Activated CD4-positive, alpha-beta memory T cell treated with anti-CD3 and anti-CD28 coated beads for 36 hours (primary cell): ENCODE measurements at regions not wholly inside any gene's neighbourhood (a gene's known extent, or its start where the extent isn't known, plus 50 kb on each side); places are given as distances from the start of the nearest gene placed in this dataset.
"Not testable (repeated sequence)": the region's sequence is repeated elsewhere in the genome, so short reads cannot be mapped to it uniquely, and the experiment has no call there.

Experiments used
- CTCF ChIA-PET: fragments of 350-600 bp; sonication (Branson Sonifier 250); formaldehyde crosslinking; loops from one replicate; lab custom pipeline; 2021; ENCODE audit warnings: antibody characterized with exemption, inconsistent platforms; lab: Charles Lee
- POLR2A ChIA-PET: fragments of 350-600 bp; sonication (Branson Sonifier 250); formaldehyde crosslinking; loops from one replicate; lab custom pipeline; 2021; ENCODE audit warnings: antibody characterized with exemption; lab: Charles Lee
- DNase-seq: peaks from one replicate; pipeline ENCODE4 v3.0.0-alpha.2; 2020
- H3K27ac Mint-ChIP-seq: one replicate; pipeline ENCODE4 v1.8.0; 2021; ENCODE audit warnings: mixed read lengths
- H3K27me3 Mint-ChIP-seq: one replicate; pipeline ENCODE4 v1.8.0; 2021; ENCODE audit warnings: mixed read lengths
- H3K36me3 Mint-ChIP-seq: one replicate; pipeline ENCODE4 v1.8.0; 2021; ENCODE audit warnings: mixed read lengths
- H3K4me1 Mint-ChIP-seq: one replicate; pipeline ENCODE4 v1.8.0; 2021; ENCODE audit warnings: low read depth, mixed read lengths
- H3K4me3 Mint-ChIP-seq: one replicate; pipeline ENCODE4 v1.8.0; 2021; ENCODE audit warnings: mild to moderate bottlenecking, mixed read lengths
- H3K9me3 Mint-ChIP-seq: one replicate; pipeline ENCODE4 v1.8.0; 2021; ENCODE audit warnings: mixed read lengths
- intact Hi-C: fragments of 100-400 bp; cut with micrococcal nuclease; formaldehyde crosslinking; loops from one replicate; pipeline ENCODE4 v1.15.1; 2023

GRCh38 chr18:51337406-51337805, 139.9 kb upstream of the MEX3C start:
- POLR2A ChIA-PET, result no interaction called here
- CTCF ChIA-PET, result no interaction called here
- Mint-ChIP-seq H3K9me3 (no peaks in the 10 kb centered on the region), H3K4me3 (no peak overlapping the region), H3K27me3 (peaks cover 13% of the 10 kb centered on the region), H3K36me3 (no peaks in the 10 kb centered on the region), H3K27ac (no peak overlapping the region), H3K4me1 (no peaks in the 10 kb centered on the region)
- intact Hi-C loops, result no loop called here
- DNase-seq, result no peak

GRCh38 chr18:51339856-51340255, 142.4 kb upstream of the MEX3C start:
- Mint-ChIP-seq H3K9me3 (no peaks in the 10 kb centered on the region), H3K4me3 (no peak overlapping the region), H3K27me3 (peaks cover 13% of the 10 kb centered on the region), H3K4me1 (no peaks in the 10 kb centered on the region), H3K27ac (no peak overlapping the region), H3K36me3 (no peaks in the 10 kb centered on the region)
- POLR2A ChIA-PET, result no interaction called here
- no peak for DNase-seq
- intact Hi-C loops, result no loop called here
- CTCF ChIA-PET, result no interaction called here

- H3K27me3 Mint-ChIP-seq, result peaks cover 13% of the 10 kb centered on the region
- H3K4me1 Mint-ChIP-seq, result no peaks in the 10 kb centered on the region
- H3K27ac Mint-ChIP-seq, result no peak overlapping the region
- no peak for DNase-seq
- no peaks in the 10 kb centered on the region for H3K9me3 Mint-ChIP-seq
- intact Hi-C loops, result no loop called here
- POLR2A ChIA-PET, result no interaction called here
- no peaks in the 10 kb centered on the region for H3K36me3 Mint-ChIP-seq
- CTCF ChIA-PET, result no interaction called here
- no peak overlapping the region for H3K4me3 Mint-ChIP-seq
Observed at GRCh38 chr18:51340332-51340731, 142.9 kb upstream of the MEX3C start.

GRCh38 chr18:51342815-51343214, 145.3 kb upstream of the MEX3C start:
- ChIA-PET CTCF (no interaction called here), POLR2A (no interaction called here)
- Mint-ChIP-seq H3K4me1 (no peaks in the 10 kb centered on the region), H3K36me3 (no peaks in the 10 kb centered on the region), H3K4me3 (no peak overlapping the region), H3K27me3 (peaks cover 12% of the 10 kb centered on the region), H3K27ac (no peak overlapping the region), H3K9me3 (no peaks in the 10 kb centered on the region)
- intact Hi-C loops, result no loop called here
- DNase-seq, result peak; percentile 38

- POLR2A ChIA-PET, result no interaction called here
- H3K36me3 Mint-ChIP-seq, result no peaks in the 10 kb centered on the region
- no peaks in the 10 kb centered on the region for H3K4me1 Mint-ChIP-seq
- CTCF ChIA-PET, result interaction anchor here (0.9 to 1.2 kb wide), 4 partner anchors 67 to 235 kb away, joined by 3 to 4 read pairs (median 3); no protein-coding TSS in a partner anchor
- no peak for DNase-seq
- peaks cover 12% of the 10 kb centered on the region for H3K27me3 Mint-ChIP-seq
- intact Hi-C loops, result no loop called here
- no peak overlapping the region for H3K27ac Mint-ChIP-seq
- no peak overlapping the region for H3K4me3 Mint-ChIP-seq
- H3K9me3 Mint-ChIP-seq, result no peaks in the 10 kb centered on the region
Observed at GRCh38 chr18:51345848-51346391, 148.4 kb upstream of the MEX3C start.

- CTCF ChIA-PET, result interaction anchor here (0.9 to 1.1 kb wide), 2 partner anchors 102 to 236 kb away, joined by 3 read pairs; no protein-coding TSS in a partner anchor
- Mint-ChIP-seq H3K9me3 (no peaks in the 10 kb centered on the region), H3K36me3 (no peaks in the 10 kb centered on the region), H3K27me3 (peaks cover 15% of the 10 kb centered on the region), H3K4me3 (no peak overlapping the region), H3K27ac (no peak overlapping the region), H3K4me1 (no peaks in the 10 kb centered on the region)
- no peak for DNase-seq
- intact Hi-C loops, result no loop called here
- POLR2A ChIA-PET, result no interaction called here
Observed at GRCh38 chr18:51346404-51346803, 148.9 kb upstream of the MEX3C start.

GRCh38 chr18:51350081-51350480, 152.6 kb upstream of the MEX3C start:
- intact Hi-C loops, result no loop called here
- Mint-ChIP-seq H3K36me3 (no peaks in the 10 kb centered on the region), H3K27me3 (peaks cover 19% of the 10 kb centered on the region), H3K27ac (no peak overlapping the region), H3K9me3 (no peaks in the 10 kb centered on the region), H3K4me3 (no peak overlapping the region), H3K4me1 (no peaks in the 10 kb centered on the region)
- DNase-seq, result no peak
- CTCF ChIA-PET, result no interaction called here
- POLR2A ChIA-PET, result no interaction called here

- CTCF ChIA-PET, result no interaction called here
- Mint-ChIP-seq H3K4me3 (no peak overlapping the region), H3K4me1 (no peaks in the 10 kb centered on the region), H3K9me3 (no peaks in the 10 kb centered on the region), H3K27ac (no peak overlapping the region), H3K27me3 (peaks cover 12% of the 10 kb centered on the region), H3K36me3 (no peaks in the 10 kb centered on the region)
- POLR2A ChIA-PET, result no interaction called here
- no peak for DNase-seq
- intact Hi-C loops, result no loop called here
Observed at GRCh38 chr18:51355841-51356240, 158.4 kb upstream of the MEX3C start.

GRCh38 chr18:51360301-51360700, 162.8 kb upstream of the MEX3C start:
- H3K4me1 Mint-ChIP-seq, POLR2A ChIA-PET, H3K27me3 Mint-ChIP-seq, H3K27ac Mint-ChIP-seq, H3K9me3 Mint-ChIP-seq, CTCF ChIA-PET, H3K4me3 Mint-ChIP-seq, DNase-seq, intact Hi-C loops, H3K36me3 Mint-ChIP-seq: not testable (repeated sequence)

GRCh38 chr18:51361130-51361860, 163.8 kb upstream of the MEX3C start:
- Mint-ChIP-seq H3K36me3 (no peaks in the 10 kb centered on the region), H3K4me1 (peaks cover 2% of the 10 kb centered on the region), H3K9me3 (no peaks in the 10 kb centered on the region), H3K4me3 (no peak overlapping the region), H3K27ac (no peak overlapping the region), H3K27me3 (peaks cover 5% of the 10 kb centered on the region)
- intact Hi-C loops, result no loop called here
- DNase-seq, result no peak
- POLR2A ChIA-PET, result no interaction called here
- CTCF ChIA-PET, result no interaction called here

- POLR2A ChIA-PET, result no interaction called here
- Mint-ChIP-seq H3K27me3 (peaks cover 4% of the 10 kb centered on the region), H3K4me1 (peaks cover 2% of the 10 kb centered on the region), H3K4me3 (no peak overlapping the region), H3K9me3 (no peaks in the 10 kb centered on the region), H3K27ac (no peak overlapping the region), H3K36me3 (no peaks in the 10 kb centered on the region)
- intact Hi-C loops, result no loop called here
- DNase-seq, result no peak
- CTCF ChIA-PET, result no interaction called here
Observed at GRCh38 chr18:51363384-51363783, 165.9 kb upstream of the MEX3C start.

GRCh38 chr18:51370996-51371395, 173.5 kb upstream of the MEX3C start:
- intact Hi-C loops, result no loop called here
- peaks cover 4% of the 10 kb centered on the region for H3K9me3 Mint-ChIP-seq
- H3K4me1 Mint-ChIP-seq, result no peaks in the 10 kb centered on the region
- H3K4me3 Mint-ChIP-seq, result no peak overlapping the region
- ChIA-PET CTCF (no interaction called here), POLR2A (no interaction called here)
- no peak overlapping the region for H3K27ac Mint-ChIP-seq
- H3K27me3 Mint-ChIP-seq, result peaks cover 24% of the 10 kb centered on the region
- H3K36me3 Mint-ChIP-seq, result peaks cover 3% of the 10 kb centered on the region
- DNase-seq, result no peak

- Mint-ChIP-seq H3K9me3 (peaks cover 4% of the 10 kb centered on the region), H3K4me3 (no peak overlapping the region), H3K4me1 (no peaks in the 10 kb centered on the region), H3K36me3 (peaks cover 3% of the 10 kb centered on the region), H3K27me3 (peaks cover 24% of the 10 kb centered on the region), H3K27ac (no peak overlapping the region)
- ChIA-PET POLR2A (no interaction called here), CTCF (no interaction called here)
- intact Hi-C loops, result no loop called here
- no peak for DNase-seq
Observed at GRCh38 chr18:51371929-51372328, 174.4 kb upstream of the MEX3C start.
